Neural progenitor cell (in vitro differentiated cells): ENCODE measurements at regions not wholly inside any gene's neighbourhood (a gene's known extent, or its start where the extent isn't known, plus 50 kb on each side); places are given as distances from the start of the nearest gene placed in this dataset.

Source experiments
- DNase-seq: peaks from one replicate; pipeline ENCODE4 v3.0.0-alpha.2; 2016; ENCODE audit warnings: low spot score
- H2AFZ ChIP-seq: fragments of 200-600 bp; sonication (generic); replicated peaks from 2 replicates; pipeline ENCODE4 v1.6.1; 2016; ENCODE audit warnings: antibody characterized with exemption
- H3F3A ChIP-seq: fragments of 200-600 bp; sonication (generic); 2 replicates; pipeline ENCODE4 v1.6.1; 2016; ENCODE audit warnings: antibody characterized with exemption, low read depth
- H3K27ac ChIP-seq: fragments of 200-600 bp; sonication (generic); 2 replicates; pipeline ENCODE4 v1.5.1; 2016; ENCODE audit warnings: mild to moderate bottlenecking
- H3K27me3 ChIP-seq: fragments of 200-600 bp; sonication (generic); 2 replicates; pipeline ENCODE4 v1.6.1; 2016; ENCODE audit warnings: mild to moderate bottlenecking, moderate library complexity
- H3K36me3 ChIP-seq: fragments of 200-600 bp; sonication (generic); 2 replicates; pipeline ENCODE4 v1.5.1; 2016
- H3K4me1 ChIP-seq: fragments of 200-600 bp; sonication (generic); 2 replicates; pipeline ENCODE4 v1.6.1; 2016; ENCODE audit warnings: mixed run types
- H3K4me2 ChIP-seq: fragments of 200-600 bp; sonication (generic); 2 replicates; pipeline ENCODE4 v1.6.1; 2016
- H3K4me3 ChIP-seq: fragments of 200-600 bp; sonication (generic); 2 replicates; pipeline ENCODE4 v1.5.1; 2016
- H3K79me2 ChIP-seq: fragments of 200-600 bp; sonication (generic); 2 replicates; pipeline ENCODE4 v1.6.1; 2016; ENCODE audit warnings: low read depth
- H3K9ac ChIP-seq: fragments of 200-600 bp; sonication (generic); 2 replicates; pipeline ENCODE4 v1.6.1; 2016
- H3K9me3 ChIP-seq: fragments of 200-600 bp; sonication (generic); 2 replicates; pipeline ENCODE4 v1.5.1; 2016; ENCODE audit warnings: low read depth
- H4K20me1 ChIP-seq: fragments of 200-600 bp; sonication (generic); 2 replicates; pipeline ENCODE4 v1.6.1; 2016; ENCODE audit warnings: low read depth
- H3K27ac Mint-ChIP-seq: 3 replicates; pipeline ENCODE4 v1.8.0; 2021; ENCODE audit warnings: mixed read lengths
- H3K27me3 Mint-ChIP-seq: 2 replicates; pipeline ENCODE4 v1.8.0; 2022; ENCODE audit warnings: low read depth, mild to moderate bottlenecking, inconsistent platforms, moderate library complexity, mixed read lengths; ENCODE audit not compliant: insufficient read depth
- H3K36me3 Mint-ChIP-seq: 3 replicates; pipeline ENCODE4 v1.8.0; 2021; ENCODE audit warnings: mixed read lengths
- H3K4me1 Mint-ChIP-seq: 3 replicates; pipeline ENCODE4 v1.8.0; 2021; ENCODE audit warnings: mixed read lengths
- H3K4me3 Mint-ChIP-seq: 3 replicates; pipeline ENCODE4 v1.8.0; 2021; ENCODE audit warnings: mild to moderate bottlenecking, moderate library complexity, mixed read lengths
- H3K9me3 Mint-ChIP-seq: 3 replicates; pipeline ENCODE4 v1.8.0; 2020; ENCODE audit warnings: mixed read lengths
- CTCF ChIP-seq: fragments of 200-600 bp; sonication (generic); IDR thresholded peaks from 2 replicates; pipeline ENCODE4 v1.5.1; 2017; ENCODE audit warnings: antibody characterized with exemption, mild to moderate bottlenecking
- EZH2 ChIP-seq: fragments of 200-600 bp; sonication (generic); IDR thresholded peaks from 2 replicates; pipeline ENCODE4 v1.6.1; 2017; ENCODE audit warnings: antibody characterized with exemption, mild to moderate bottlenecking, moderate library complexity
- EZH2phosphoT487 ChIP-seq: fragments of 200-600 bp; sonication (generic); IDR thresholded peaks from 2 replicates; pipeline ENCODE4 v1.6.1; 2017; ENCODE audit warnings: antibody characterized with exemption

GRCh38 chr13:106233134-106233735 lies 302.2 kb downstream of the EFNB2 start:
- Histone ChIP-seq H3K9me3 (no peaks in the 10 kb centered on the region), H3K27me3 (no peaks in the 10 kb centered on the region), H3K4me3 (no peak overlapping the region), H3K4me1 (no peaks in the 10 kb centered on the region), H4K20me1 (no peaks in the 10 kb centered on the region), H3K79me2 (no peaks in the 10 kb centered on the region), H2AFZ (no peak overlapping the region), H3K4me2 (no peak overlapping the region), H3K36me3 (no peaks in the 10 kb centered on the region), H3F3A (no peaks in the 10 kb centered on the region), H3K9ac (no peak overlapping the region), H3K27ac (no peak overlapping the region)
- H3K4me1 Mint-ChIP-seq, result peaks cover 12% of the 10 kb centered on the region
- peaks cover 17% of the 10 kb centered on the region for H3K9me3 Mint-ChIP-seq
- TF ChIP-seq EZH2 (no peak), CTCF (no peak), EZH2phosphoT487 (no peak)
- H3K36me3 Mint-ChIP-seq, result no peaks in the 10 kb centered on the region
- H3K4me3 Mint-ChIP-seq, result no peak overlapping the region
- no peak for DNase-seq
- H3K27me3 Mint-ChIP-seq, result no peaks in the 10 kb centered on the region
- no peak overlapping the region for H3K27ac Mint-ChIP-seq

GRCh38 chr13:106232681-106233080 lies 302.8 kb downstream of the EFNB2 start:
- H3K27ac ChIP-seq, result no peak overlapping the region
- no peaks in the 10 kb centered on the region for H3K36me3 Mint-ChIP-seq
- H3K4me2 ChIP-seq, result no peak overlapping the region
- no peaks in the 10 kb centered on the region for H4K20me1 ChIP-seq
- no peak overlapping the region for H3K27ac Mint-ChIP-seq
- no peaks in the 10 kb centered on the region for H3K4me1 ChIP-seq
- H3F3A ChIP-seq, result no peaks in the 10 kb centered on the region
- H3K4me3 ChIP-seq, result no peak overlapping the region
- H3K9me3 ChIP-seq, result no peaks in the 10 kb centered on the region
- H3K4me1 Mint-ChIP-seq, result peaks cover 12% of the 10 kb centered on the region
- no peaks in the 10 kb centered on the region for H3K79me2 ChIP-seq
- H3K27me3 ChIP-seq, result no peaks in the 10 kb centered on the region
- no peaks in the 10 kb centered on the region for H3K36me3 ChIP-seq
- TF ChIP-seq CTCF, result no peak
- TF ChIP-seq EZH2, result no peak
- TF ChIP-seq EZH2phosphoT487, result no peak
- DNase-seq, result no peak
- no peak overlapping the region for H2AFZ ChIP-seq
- H3K9me3 Mint-ChIP-seq, result peaks cover 17% of the 10 kb centered on the region
- H3K27me3 Mint-ChIP-seq, result peaks cover 1% of the 10 kb centered on the region
- no peak overlapping the region for H3K4me3 Mint-ChIP-seq
- H3K9ac ChIP-seq, result no peak overlapping the region

GRCh38 chr13:106230450-106230849 lies 305.0 kb downstream of the EFNB2 start:
- no peak for DNase-seq
- Histone ChIP-seq H4K20me1 (no peaks in the 10 kb centered on the region), H3K4me1 (no peaks in the 10 kb centered on the region), H3K27ac (no peak overlapping the region), H3K4me3 (no peak overlapping the region), H3K36me3 (no peaks in the 10 kb centered on the region), H2AFZ (no peak overlapping the region), H3K79me2 (no peaks in the 10 kb centered on the region), H3K9me3 (no peaks in the 10 kb centered on the region), H3K4me2 (no peak overlapping the region), H3K9ac (no peak overlapping the region), H3F3A (no peaks in the 10 kb centered on the region), H3K27me3 (no peaks in the 10 kb centered on the region)
- peaks cover 2% of the 10 kb centered on the region for H3K27me3 Mint-ChIP-seq
- H3K27ac Mint-ChIP-seq, result no peak overlapping the region
- H3K4me1 Mint-ChIP-seq, result peaks cover 7% of the 10 kb centered on the region
- TF ChIP-seq EZH2phosphoT487 (no peak), CTCF (no peak), EZH2 (no peak)
- H3K4me3 Mint-ChIP-seq, result no peak overlapping the region
- no peaks in the 10 kb centered on the region for H3K36me3 Mint-ChIP-seq
- H3K9me3 Mint-ChIP-seq, result peaks cover 17% of the 10 kb centered on the region
